ENCODE measurements at regions not wholly inside any gene's neighbourhood (a gene's known extent, or its start where the extent isn't known, plus 50 kb on each side); places are given as distances from the start of the nearest gene placed in this dataset.

- no peak overlapping the region for H3K9ac ChIP-seq (ENCODE audit: low read length)
These were observed 245.4 kb upstream of the SPTLC3 start for GRCh38 chr20:12763406-12763805.

GRCh38 chr20:12764053-12764452, 244.7 kb upstream of the SPTLC3 start:
- H3K27ac ChIP-seq (ENCODE audit: low read length) = no peak overlapping the region
- H3K36me3 ChIP-seq (ENCODE audit: control insufficient read depth, low read depth, low read length) = no peaks in the 10 kb centered on the region
- no peak overlapping the region for H3K4me3 ChIP-seq (ENCODE audit: low read length)
- no peaks in the 10 kb centered on the region for H3K9me3 ChIP-seq (ENCODE audit: control insufficient read depth, low read depth, low read length)
- no peaks in the 10 kb centered on the region for H3K27me3 ChIP-seq (ENCODE audit: control insufficient read depth, insufficient read depth, low read length)
- peaks cover 36% of the 10 kb centered on the region for H3K4me1 ChIP-seq (ENCODE audit: control insufficient read depth, low read depth, low read length)
- H3K9ac ChIP-seq (ENCODE audit: low read length) = no peak overlapping the region

More at GRCh38 chr20:12763406-12763805, 245.4 kb upstream of the SPTLC3 start:
- Histone ChIP-seq H3K9me3 (ENCODE audit: control insufficient read depth, low read depth, low read length) (no peaks in the 10 kb centered on the region), H3K27me3 (ENCODE audit: control insufficient read depth, insufficient read depth, low read length) (no peaks in the 10 kb centered on the region), H3K27ac (ENCODE audit: low read length) (no peak overlapping the region), H3K4me3 (ENCODE audit: low read length) (no peak overlapping the region), H3K36me3 (ENCODE audit: control insufficient read depth, low read depth, low read length) (no peaks in the 10 kb centered on the region), H3K4me1 (ENCODE audit: control insufficient read depth, low read depth, low read length) (peaks cover 36% of the 10 kb centered on the region)

- Histone ChIP-seq H3K9ac (ENCODE audit: low read length) (no peak overlapping the region), H3K27me3 (ENCODE audit: control insufficient read depth, insufficient read depth, low read length) (no peaks in the 10 kb centered on the region), H3K4me3 (ENCODE audit: low read length) (no peak overlapping the region), H3K36me3 (ENCODE audit: control insufficient read depth, low read depth, low read length) (no peaks in the 10 kb centered on the region), H3K4me1 (ENCODE audit: control insufficient read depth, low read depth, low read length) (peaks cover 34% of the 10 kb centered on the region), H3K9me3 (ENCODE audit: control insufficient read depth, low read depth, low read length) (no peaks in the 10 kb centered on the region), H3K27ac (ENCODE audit: low read length) (no peak overlapping the region)
These were observed 243.9 kb upstream of the SPTLC3 start for GRCh38 chr20:12764851-12765250.

- Histone ChIP-seq H3K4me3 (ENCODE audit: low read length) (no peak overlapping the region), H3K9ac (ENCODE audit: low read length) (no peak overlapping the region), H3K27ac (ENCODE audit: low read length) (no peak overlapping the region), H3K4me1 (ENCODE audit: control insufficient read depth, low read depth, low read length) (peaks cover 5% of the 10 kb centered on the region), H3K36me3 (ENCODE audit: control insufficient read depth, low read depth, low read length) (no peaks in the 10 kb centered on the region), H3K27me3 (ENCODE audit: control insufficient read depth, insufficient read depth, low read length) (no peaks in the 10 kb centered on the region), H3K9me3 (ENCODE audit: control insufficient read depth, low read depth, low read length) (no peaks in the 10 kb centered on the region)
These were observed 234.8 kb upstream of the SPTLC3 start for GRCh38 chr20:12773936-12774335.

GRCh38 chr20:12775041-12775440, 233.7 kb upstream of the SPTLC3 start:
- H3K36me3 ChIP-seq (ENCODE audit: control insufficient read depth, low read depth, low read length) = no peaks in the 10 kb centered on the region
- no peak overlapping the region for H3K9ac ChIP-seq (ENCODE audit: low read length)
- no peaks in the 10 kb centered on the region for H3K27me3 ChIP-seq (ENCODE audit: control insufficient read depth, insufficient read depth, low read length)
- no peaks in the 10 kb centered on the region for H3K9me3 ChIP-seq (ENCODE audit: control insufficient read depth, low read depth, low read length)
- no peak overlapping the region for H3K27ac ChIP-seq (ENCODE audit: low read length)
- no peak overlapping the region for H3K4me3 ChIP-seq (ENCODE audit: low read length)
- H3K4me1 ChIP-seq (ENCODE audit: control insufficient read depth, low read depth, low read length) = peaks cover 5% of the 10 kb centered on the region

- no peaks in the 10 kb centered on the region for H3K36me3 ChIP-seq (ENCODE audit: control insufficient read depth, low read depth, low read length)
- no peak overlapping the region for H3K9ac ChIP-seq (ENCODE audit: low read length)
- H3K27ac ChIP-seq (ENCODE audit: low read length) = no peak overlapping the region
- H3K27me3 ChIP-seq (ENCODE audit: control insufficient read depth, insufficient read depth, low read length) = no peaks in the 10 kb centered on the region
- no peak overlapping the region for H3K4me3 ChIP-seq (ENCODE audit: low read length)
- no peaks in the 10 kb centered on the region for H3K9me3 ChIP-seq (ENCODE audit: control insufficient read depth, low read depth, low read length)
- H3K4me1 ChIP-seq (ENCODE audit: control insufficient read depth, low read depth, low read length) = peaks cover 5% of the 10 kb centered on the region
These were observed 231.8 kb upstream of the SPTLC3 start for GRCh38 chr20:12777016-12777415.

- Histone ChIP-seq H3K27me3 (ENCODE audit: control insufficient read depth, insufficient read depth, low read length) (no peaks in the 10 kb centered on the region), H3K4me3 (ENCODE audit: low read length) (no peak overlapping the region), H3K9ac (ENCODE audit: low read length) (no peak overlapping the region), H3K36me3 (ENCODE audit: control insufficient read depth, low read depth, low read length) (no peaks in the 10 kb centered on the region), H3K9me3 (ENCODE audit: control insufficient read depth, low read depth, low read length) (no peaks in the 10 kb centered on the region), H3K4me1 (ENCODE audit: control insufficient read depth, low read depth, low read length) (no peaks in the 10 kb centered on the region), H3K27ac (ENCODE audit: low read length) (no peak overlapping the region)
These were observed 222.5 kb upstream of the SPTLC3 start for GRCh38 chr20:12786276-12786675.

- Histone ChIP-seq H3K9ac (ENCODE audit: low read length) (no peak overlapping the region), H3K36me3 (ENCODE audit: control insufficient read depth, low read depth, low read length) (no peaks in the 10 kb centered on the region), H3K4me1 (ENCODE audit: control insufficient read depth, low read depth, low read length) (no peaks in the 10 kb centered on the region), H3K27me3 (ENCODE audit: control insufficient read depth, insufficient read depth, low read length) (no peaks in the 10 kb centered on the region), H3K27ac (ENCODE audit: low read length) (no peak overlapping the region), H3K9me3 (ENCODE audit: control insufficient read depth, low read depth, low read length) (no peaks in the 10 kb centered on the region), H3K4me3 (ENCODE audit: low read length) (no peak overlapping the region)
These were observed 220.0 kb upstream of the SPTLC3 start for GRCh38 chr20:12788632-12789299.

- H3K27ac ChIP-seq (ENCODE audit: low read length) = no peak overlapping the region
- no peak overlapping the region for H3K9ac ChIP-seq (ENCODE audit: low read length)
- H3K9me3 ChIP-seq (ENCODE audit: control insufficient read depth, low read depth, low read length) = no peaks in the 10 kb centered on the region
- no peaks in the 10 kb centered on the region for H3K36me3 ChIP-seq (ENCODE audit: control insufficient read depth, low read depth, low read length)
- no peak overlapping the region for H3K4me3 ChIP-seq (ENCODE audit: low read length)
- H3K4me1 ChIP-seq (ENCODE audit: control insufficient read depth, low read depth, low read length) = no peaks in the 10 kb centered on the region
- H3K27me3 ChIP-seq (ENCODE audit: control insufficient read depth, insufficient read depth, low read length) = no peaks in the 10 kb centered on the region
These were observed 217.9 kb upstream of the SPTLC3 start for GRCh38 chr20:12790859-12791258.

- H3K9ac ChIP-seq (ENCODE audit: low read length) = no peak overlapping the region
- peaks cover 7% of the 10 kb centered on the region for H3K4me1 ChIP-seq (ENCODE audit: control insufficient read depth, low read depth, low read length)
- H3K27ac ChIP-seq (ENCODE audit: low read length) = no peak overlapping the region
- H3K9me3 ChIP-seq (ENCODE audit: control insufficient read depth, low read depth, low read length) = no peaks in the 10 kb centered on the region
- no peak overlapping the region for H3K4me3 ChIP-seq (ENCODE audit: low read length)
- H3K27me3 ChIP-seq (ENCODE audit: control insufficient read depth, insufficient read depth, low read length) = no peaks in the 10 kb centered on the region
- H3K36me3 ChIP-seq (ENCODE audit: control insufficient read depth, low read depth, low read length) = no peaks in the 10 kb centered on the region
These were observed 210.5 kb upstream of the SPTLC3 start for GRCh38 chr20:12798286-12798685.

- Histone ChIP-seq H3K27me3 (ENCODE audit: control insufficient read depth, insufficient read depth, low read length) (no peaks in the 10 kb centered on the region), H3K9me3 (ENCODE audit: control insufficient read depth, low read depth, low read length) (no peaks in the 10 kb centered on the region), H3K36me3 (ENCODE audit: control insufficient read depth, low read depth, low read length) (no peaks in the 10 kb centered on the region), H3K4me1 (ENCODE audit: control insufficient read depth, low read depth, low read length) (no peaks in the 10 kb centered on the region), H3K27ac (ENCODE audit: low read length) (no peak overlapping the region), H3K4me3 (ENCODE audit: low read length) (no peak overlapping the region), H3K9ac (ENCODE audit: low read length) (no peak overlapping the region)
These were observed 200.7 kb upstream of the SPTLC3 start for GRCh38 chr20:12808006-12808567.

GRCh38 chr20:12815231-12815768, 193.5 kb upstream of the SPTLC3 start:
- no peaks in the 10 kb centered on the region for H3K4me1 ChIP-seq (ENCODE audit: control insufficient read depth, low read depth, low read length)
- no peaks in the 10 kb centered on the region for H3K27me3 ChIP-seq (ENCODE audit: control insufficient read depth, insufficient read depth, low read length)
- no peak overlapping the region for H3K4me3 ChIP-seq (ENCODE audit: low read length)
- H3K9me3 ChIP-seq (ENCODE audit: control insufficient read depth, low read depth, low read length) = no peaks in the 10 kb centered on the region
- no peak overlapping the region for H3K9ac ChIP-seq (ENCODE audit: low read length)
- no peak overlapping the region for H3K27ac ChIP-seq (ENCODE audit: low read length)
- H3K36me3 ChIP-seq (ENCODE audit: control insufficient read depth, low read depth, low read length) = no peaks in the 10 kb centered on the region
